COLO668 (cell line): ENCODE measurements at regions not wholly inside any gene's neighbourhood (a gene's known extent, or its start where the extent isn't known, plus 50 kb on each side); places are given as distances from the start of the nearest gene placed in this dataset.

Experiments used
- DNase-seq: peaks from one replicate; lab custom pipeline; 2025; ENCODE audit not compliant: unreplicated experiment; lab: John Stamatoyannopoulos, UW

- no peak for DNase-seq
These were observed 1249.4 kb downstream of the LRFN5 start for GRCh38 chr14:42856106-42856505.

- DNase-seq, result no peak
These were observed 1248.4 kb downstream of the LRFN5 start for GRCh38 chr14:42855085-42855484.

DNA sequence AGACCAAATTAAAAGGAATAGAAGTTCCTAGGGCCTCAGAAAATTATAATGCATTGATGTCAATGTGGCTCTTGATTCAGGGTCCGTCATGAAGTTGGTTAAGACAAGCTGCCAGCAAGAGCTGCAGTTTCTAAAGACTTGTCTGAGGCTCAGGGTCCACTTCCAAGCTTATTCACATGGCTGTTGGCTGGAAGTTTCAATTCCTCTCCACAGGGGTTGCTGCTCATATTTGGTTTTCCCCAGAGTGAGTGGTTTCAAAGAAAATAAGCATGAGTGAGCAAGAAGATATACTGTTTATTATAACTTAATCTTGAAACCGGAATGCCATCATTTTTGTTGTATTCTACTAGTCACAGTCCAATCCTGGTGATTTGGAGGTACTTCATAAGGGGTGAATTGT is 1247.4 kb downstream of the LRFN5 start:
- DNase-seq, result no peak

DNA sequence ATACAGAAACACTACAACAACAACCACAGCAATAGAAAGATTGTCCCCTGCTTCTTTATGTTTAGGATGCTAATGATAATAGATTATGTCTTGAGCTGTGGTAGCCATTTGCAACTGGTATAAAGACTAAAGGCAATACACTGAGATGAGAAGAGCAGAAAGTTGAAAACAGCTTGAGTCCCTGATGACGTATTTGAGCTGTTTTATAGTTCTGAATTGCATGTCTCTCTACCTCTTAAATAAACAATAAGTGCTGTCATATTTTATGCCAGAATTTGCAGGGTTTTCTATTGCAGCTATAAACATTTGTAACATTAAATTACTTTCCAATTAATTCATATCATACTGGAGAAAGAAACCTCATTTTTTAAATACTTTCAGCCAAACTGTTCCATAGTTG is 1242.0 kb downstream of the LRFN5 start:
- no peak for DNase-seq

GRCh38 chr14:42814817-42815216 is 1208.1 kb downstream of the LRFN5 start:
- DNase-seq, result no peak

- no peak for DNase-seq
These were observed 1200.2 kb downstream of the LRFN5 start for GRCh38 chr14:42806909-42807315.

GRCh38 chr14:42804141-42804540 is 1197.5 kb downstream of the LRFN5 start:
- DNase-seq, result no peak

DNA sequence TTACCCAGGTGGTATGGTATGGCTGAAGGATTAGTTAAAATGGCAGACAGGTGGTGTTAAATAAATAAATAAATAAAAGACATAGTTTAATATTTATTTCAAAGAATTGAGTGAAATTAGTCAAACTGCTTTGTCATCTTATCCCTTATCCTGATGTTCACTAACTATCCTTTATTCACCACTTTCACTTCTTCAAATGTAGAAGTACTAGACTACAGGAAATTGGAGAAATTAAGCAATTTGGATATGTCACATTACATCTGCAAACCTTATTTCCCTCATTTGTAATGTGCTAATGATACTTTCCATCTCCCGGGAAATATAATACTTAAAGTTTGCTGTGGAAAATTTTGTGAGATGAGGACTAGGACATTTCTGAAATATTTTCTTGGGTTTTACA is 1195.7 kb downstream of the LRFN5 start:
- DNase-seq, result no peak

DNA sequence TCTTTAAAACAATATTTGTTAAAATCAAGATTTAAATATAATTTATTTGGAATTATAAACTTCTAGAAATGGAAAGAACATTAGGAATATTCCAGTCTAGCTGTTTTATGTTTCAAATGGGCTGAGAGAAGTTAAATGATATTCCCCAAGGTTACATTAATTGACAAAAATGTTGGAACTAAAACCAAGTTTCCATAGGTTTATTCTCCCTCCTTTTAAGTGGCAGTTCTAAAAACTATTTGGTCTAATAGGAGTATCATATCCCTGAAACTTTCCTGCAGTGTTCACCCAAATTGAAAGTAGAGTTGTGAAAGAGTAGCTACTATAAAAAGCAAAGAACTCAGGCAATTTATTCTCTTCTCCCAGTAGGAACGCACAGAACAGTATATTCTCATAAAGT is 1185.5 kb downstream of the LRFN5 start:
- DNase-seq, result no peak

DNA sequence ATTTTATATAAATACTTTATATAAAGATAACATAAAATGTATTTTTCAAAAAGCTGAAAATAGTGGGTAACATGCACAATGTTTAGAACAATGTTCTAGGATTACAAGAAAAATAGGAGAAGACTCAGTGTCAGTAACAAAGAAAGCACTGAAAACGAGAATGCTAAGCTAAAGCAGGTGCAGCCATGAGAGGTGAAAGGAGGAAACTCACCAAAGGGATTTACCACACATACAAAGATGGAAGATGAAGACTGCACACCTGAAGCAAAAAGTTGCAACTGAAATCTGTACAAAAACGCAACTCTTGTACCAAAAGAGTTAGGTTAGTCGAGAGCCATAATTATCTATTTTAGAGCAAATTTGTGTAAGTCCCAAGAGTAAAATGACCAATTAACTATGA is 1176.1 kb downstream of the LRFN5 start:
- DNase-seq, result no peak

GRCh38 chr14:42778984-42779383 is 1172.3 kb downstream of the LRFN5 start:
- DNase-seq, result no peak

DNA sequence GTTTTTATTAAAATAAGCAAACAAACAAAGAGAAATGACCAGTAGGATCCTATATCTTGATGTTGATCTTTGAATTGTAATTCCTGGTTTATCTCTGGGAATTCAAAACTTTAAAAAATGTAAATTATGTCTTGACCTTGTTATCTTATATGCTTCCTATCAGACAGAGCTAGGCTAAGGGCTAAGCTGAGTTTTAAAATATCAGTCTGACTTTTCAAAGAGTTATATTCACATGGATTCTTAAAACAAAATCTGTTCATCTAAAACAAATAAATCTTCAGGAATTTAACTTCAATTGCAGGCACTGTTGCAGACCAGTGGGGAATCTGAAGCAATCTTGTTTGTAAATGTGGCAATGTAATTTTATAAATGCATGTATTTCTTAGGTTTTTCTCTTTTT is 1144.1 kb downstream of the LRFN5 start:
- DNase-seq, result no peak

DNA sequence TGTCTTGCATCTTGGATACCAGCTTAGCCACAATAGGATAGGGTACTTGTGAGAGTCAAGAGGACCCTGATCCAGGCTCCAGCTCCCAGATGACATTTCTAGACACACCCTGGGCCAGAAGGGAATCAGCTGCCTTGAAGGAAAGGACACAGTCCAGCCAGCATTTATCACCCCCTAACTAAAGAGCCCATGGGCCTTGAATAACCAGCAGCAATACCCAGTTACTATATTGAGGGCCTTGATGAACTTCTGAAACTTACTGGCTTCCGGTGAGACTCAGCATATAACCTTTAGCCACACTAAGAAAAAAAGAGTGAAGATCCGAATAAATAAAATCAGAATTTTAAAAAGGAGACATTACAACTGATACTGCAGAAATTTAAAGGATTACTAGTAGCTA is 1135.4 kb downstream of the LRFN5 start:
- no peak for DNase-seq

DNA sequence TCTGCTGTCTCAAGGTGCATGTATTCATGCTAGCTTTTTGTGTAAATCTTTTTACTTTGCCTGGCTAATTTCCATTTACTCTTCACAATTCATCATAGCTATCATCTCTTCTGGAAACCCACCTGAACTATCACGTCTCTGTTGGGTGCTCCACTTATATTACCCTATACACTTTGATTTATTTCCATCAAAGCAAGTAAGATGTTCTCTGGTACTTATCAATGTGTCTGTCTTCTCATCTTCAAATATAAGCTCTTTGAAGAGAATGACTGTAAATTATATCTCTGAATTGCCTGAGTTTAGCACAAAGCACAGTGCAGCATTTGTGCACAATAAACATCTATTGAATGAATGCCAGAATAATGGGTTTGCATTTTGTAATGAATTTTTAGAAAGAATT is 1129.7 kb downstream of the LRFN5 start:
- no peak for DNase-seq

DNA sequence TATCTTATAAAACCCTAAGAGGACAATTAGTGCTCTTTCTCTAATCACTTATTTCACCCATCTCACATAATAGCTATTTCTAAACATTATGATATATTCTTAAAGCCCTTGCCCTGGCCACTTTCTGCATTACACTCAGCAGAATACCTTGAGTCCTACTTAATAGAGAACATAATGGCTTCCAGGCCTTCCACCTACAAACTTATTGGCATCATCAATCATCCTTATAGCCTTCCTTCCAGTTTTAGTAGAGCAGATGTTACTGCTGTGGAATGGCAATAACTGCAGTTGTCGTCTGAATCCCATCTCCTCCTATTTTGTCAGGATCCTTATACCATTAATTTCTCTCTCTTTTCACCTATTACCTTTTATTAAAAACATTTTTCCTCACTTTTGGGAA is 1127.4 kb downstream of the LRFN5 start:
- no peak for DNase-seq

DNA sequence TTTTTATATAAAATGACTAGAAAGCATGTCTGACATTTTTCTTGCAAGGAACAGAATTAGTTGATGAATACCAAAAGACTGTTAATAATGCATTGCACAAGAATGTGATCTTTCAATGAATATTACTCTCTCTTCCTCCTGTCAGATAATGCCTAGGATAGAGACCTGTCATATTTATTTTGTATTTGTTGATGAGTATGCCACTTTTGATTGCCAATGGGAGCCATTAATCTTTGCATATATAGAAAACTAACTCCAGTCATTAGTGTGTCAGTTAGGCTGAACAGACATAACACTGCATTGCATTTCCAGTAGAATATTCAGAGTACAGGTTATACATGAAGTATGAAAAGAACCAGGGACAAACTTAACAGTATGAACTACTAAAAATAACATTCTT is 1125.3 kb downstream of the LRFN5 start:
- no peak for DNase-seq

GRCh38 chr14:42731480-42731879 is 1124.8 kb downstream of the LRFN5 start:
- DNase-seq, result no peak

DNA sequence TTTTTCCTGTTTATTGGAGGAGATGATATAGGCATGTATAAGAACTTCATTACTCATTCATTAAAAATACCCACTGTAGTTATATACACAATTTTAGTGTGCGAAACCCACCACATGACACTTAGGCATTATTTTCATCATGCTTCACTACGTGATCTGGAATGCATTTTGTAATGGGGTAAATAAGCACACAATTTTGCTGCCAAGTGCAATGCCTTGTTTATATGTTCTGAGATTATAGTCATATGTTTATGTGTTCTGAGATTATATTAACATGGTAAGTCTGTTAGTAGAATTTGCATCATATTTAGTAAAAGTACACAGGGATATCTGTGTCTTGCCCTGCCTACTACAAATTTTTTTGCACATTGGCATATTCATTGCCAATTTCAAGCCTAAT is 1123.0 kb downstream of the LRFN5 start:
- no peak for DNase-seq

DNA sequence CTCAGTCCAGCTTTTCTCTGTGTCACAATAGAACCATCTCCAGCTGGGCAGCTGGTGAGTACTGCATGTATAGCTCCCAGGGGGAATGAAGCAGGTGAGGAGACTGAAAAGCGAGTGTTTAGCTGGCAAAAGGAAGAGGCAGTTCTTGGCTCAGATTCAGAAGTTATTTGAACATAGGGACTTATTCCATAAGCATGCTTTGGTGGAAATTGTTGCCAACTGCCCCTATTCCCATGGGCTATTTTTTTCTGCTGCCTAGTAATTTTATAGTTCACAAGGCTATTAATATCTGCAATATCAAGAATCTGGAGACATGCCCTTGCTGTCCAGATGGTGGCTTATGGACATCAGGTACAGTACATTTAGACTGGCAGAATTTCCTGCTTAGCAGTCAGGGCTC is 1112.7 kb downstream of the LRFN5 start:
- no peak for DNase-seq

GRCh38 chr14:42715316-42715715 is 1108.6 kb downstream of the LRFN5 start:
- no peak for DNase-seq

GRCh38 chr14:42710071-42710470 is 1103.4 kb downstream of the LRFN5 start:
- DNase-seq, result no peak

DNA sequence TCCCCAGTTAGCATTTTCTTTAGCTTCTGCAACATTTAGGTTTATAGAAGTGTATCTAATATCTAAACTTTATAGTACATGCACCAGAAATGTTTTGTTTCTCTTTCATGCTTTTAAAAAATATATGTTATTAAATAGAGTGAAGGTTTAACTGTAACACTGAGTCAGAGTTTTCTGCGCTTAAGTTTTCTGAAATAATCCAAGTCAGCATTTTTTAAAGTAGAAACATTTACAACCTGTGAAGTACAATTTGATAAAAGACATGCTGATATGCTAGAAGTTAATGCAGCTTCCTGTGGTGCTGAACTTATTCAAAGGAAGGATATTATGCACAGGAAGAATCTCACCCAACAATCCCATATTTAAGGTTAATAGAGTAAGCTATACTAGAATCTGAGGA is 1096.8 kb downstream of the LRFN5 start:
- no peak for DNase-seq

GRCh38 chr14:42687421-42687820 is 1080.7 kb downstream of the LRFN5 start:
- no peak for DNase-seq

GRCh38 chr14:42683707-42684106 is 1077.0 kb downstream of the LRFN5 start:
- DNase-seq, result no peak
